Transverse colon (tissue), 4 donors: ENCODE measurements at regions not wholly inside any gene's neighbourhood (a gene's known extent, or its start where the extent isn't known, plus 50 kb on each side); places are given as distances from the start of the nearest gene placed in this dataset.

Experiments
- DNase-seq: peaks from one replicate; pipeline ENCODE4 v3.0.0-alpha.2; 2019
- H3K27ac ChIP-seq, 4 donors: fragments of 200-600 bp; sonication (generic); 2 replicates each; pipeline ENCODE4 v1.5.1; 2016 to 2018; ENCODE audit warnings: inconsistent platforms in 4 of 4
- H3K27me3 ChIP-seq: fragments of 200-600 bp; sonication (generic); 2 replicates; pipeline ENCODE4 v1.5.1; 2017; ENCODE audit warnings: inconsistent platforms
- H3K36me3 ChIP-seq, 4 donors: fragments of 200-600 bp; sonication (generic); 2 replicates each; pipeline ENCODE4 v1.5.1; 2017 to 2019; ENCODE audit warnings: inconsistent platforms in 4 of 4
- H3K4me1 ChIP-seq, 4 donors: fragments of 200-600 bp; sonication (generic); 2 replicates each; pipeline ENCODE4 v1.5.1; 2017 to 2020; ENCODE audit warnings: inconsistent platforms in 4 of 4
- H3K4me3 ChIP-seq, 4 donors: fragments of 200-600 bp; sonication (generic); 1 replicate in 1 of 4; 2 replicates in 3 of 4; pipeline versions ENCODE4 v1.5.1 to v1.6.1; 2017 to 2019; ENCODE audit warnings: inconsistent platforms in 4 of 4
- H3K9me3 ChIP-seq, 2 donors: fragments of 200-600 bp; sonication (generic); 2 replicates each; pipeline ENCODE4 v1.5.1; 2017 to 2019; ENCODE audit warnings: inconsistent platforms in 2 of 2
- CTCF ChIP-seq, 5 experiments: fragments of 200-600 bp in 3 of 5; fragments of 450-650 bp in 2 of 5; sonication (generic) in 3 of 5; IDR thresholded peaks; 1 replicate in 2 of 5; 2 replicates in 3 of 5; pipeline ENCODE4 v1.5.1; 2016 to 2017; ENCODE audit warnings: antibody characterized with exemption in 5 of 5, inconsistent platforms in 3 of 5, mild to moderate bottlenecking in 2 of 5, moderate library complexity in 1 of 5
- EP300 ChIP-seq: sonication (generic); formaldehyde crosslinking; IDR thresholded peaks from one replicate; pipeline ENCODE4 v1.6.1; 2017; ENCODE audit warnings: antibody characterized with exemption, low read depth
- POLR2A ChIP-seq: fragments of 450-650 bp; IDR thresholded peaks from one replicate; pipeline ENCODE4 v1.6.1; 2016; ENCODE audit warnings: antibody characterized with exemption, mild to moderate bottlenecking, moderate library complexity
- POLR2AphosphoS5 ChIP-seq, 3 donors: sonication (generic); formaldehyde crosslinking; IDR thresholded peaks; one replicate each; pipeline ENCODE4 v1.6.1; 2016; ENCODE audit warnings: antibody characterized with exemption in 3 of 3
- WGBS, 2 donors: methylation state at CpG; one replicate each; pipeline ENCODE4 v1.1.5; 2018; ENCODE audit warnings: low coverage in 1 of 2; 5-methylcytosine and 5-hydroxymethylcytosine counted together
- in situ Hi-C, 4 donors: fragments of 200-750 bp; cut with MboI; loops; one replicate each; pipeline versions ENCODE4 v1.15.0 to v1.15.1; 2017; ENCODE audit warnings: low sequenced_read_pairs in 3 of 4, low pct_ligation_motif_present in 1 of 4, low pct_unique_long_range_greater_than_20kb in 1 of 4
- intact Hi-C: fragments of 100-400 bp; cut with DNase I; formaldehyde crosslinking; loops from one replicate; pipeline ENCODE4 v1.15.1; 2023; ENCODE audit warnings: low total_unique reads

- Histone ChIP-seq H3K27ac (no peak overlapping the region), H3K36me3 (no peaks in the 10 kb centered on the region), H3K27me3 (no peaks in the 10 kb centered on the region), H3K9me3 (no peaks in the 10 kb centered on the region), H3K4me3 (no peak overlapping the region), H3K4me1 (no peaks in the 10 kb centered on the region)
- in situ Hi-C loops (no loop called here), intact Hi-C loops (no loop called here)
- DNase-seq = no peak
- TF ChIP-seq EP300 (no peak), POLR2A (no peak), POLR2AphosphoS5 (IDR thresholded peaks at IDR 0.05) (no peak), CTCF (IDR thresholded peaks at IDR 0.05) (no peak)
Observed at GRCh38 chr13:80584306-80584705, 243.4 kb upstream of the SPRY2 start.

- no peaks in the 10 kb centered on the region for H3K27me3 ChIP-seq
- 92% methylated on average over 10 of the region's 10 CpGs; no CpG with 5 or more reads in 1 of the 2 donors for WGBS, 2 donors
- no peaks in the 10 kb centered on the region for H3K9me3 ChIP-seq
- in situ Hi-C loops (no loop called here), intact Hi-C loops (no loop called here)
- no peaks in the 10 kb centered on the region for H3K36me3 ChIP-seq
- TF ChIP-seq CTCF (IDR thresholded peaks at IDR 0.05) = no peak
- no peak for TF ChIP-seq EP300
- TF ChIP-seq POLR2AphosphoS5 (IDR thresholded peaks at IDR 0.05) = no peak
- no peak for TF ChIP-seq POLR2A
- H3K4me1 ChIP-seq = peaks cover 0 to 10% (median 4%) of the 10 kb centered on the region in 4 donors
- H3K27ac ChIP-seq = no peak overlapping the region
- no peak overlapping the region for H3K4me3 ChIP-seq
- DNase-seq = no peak
Observed at GRCh38 chr13:80577926-80578670, 237.2 kb upstream of the SPRY2 start.

GRCh38 chr13:80577285-80577684 lies 236.4 kb upstream of the SPRY2 start:
- in situ Hi-C loops (no loop called here), intact Hi-C loops (no loop called here)
- Histone ChIP-seq H3K4me3 (no peak overlapping the region), H3K9me3 (no peaks in the 10 kb centered on the region), H3K4me1 (peaks cover 0 to 10% (median 4%) of the 10 kb centered on the region in 4 donors), H3K36me3 (no peaks in the 10 kb centered on the region), H3K27ac (no peak overlapping the region), H3K27me3 (no peaks in the 10 kb centered on the region)
- no peak for TF ChIP-seq CTCF (IDR thresholded peaks at IDR 0.05)
- no peak for TF ChIP-seq POLR2AphosphoS5 (IDR thresholded peaks at IDR 0.05)
- TF ChIP-seq EP300 = no peak
- no peak for TF ChIP-seq POLR2A
- DNase-seq = no peak
- WGBS, 2 donors = 65 to 72% methylated on average over 4 to 5 of the region's 5 CpGs

GRCh38 chr13:80574113-80574850 lies 233.4 kb upstream of the SPRY2 start:
- no peak overlapping the region for H3K27ac ChIP-seq

More at GRCh38 chr13:80574113-80574850, 233.4 kb upstream of the SPRY2 start:
- in situ Hi-C loops = no loop called here
- intact Hi-C loops = no loop called here
- no peak for DNase-seq
- H3K4me3 ChIP-seq = no peak overlapping the region
- no peaks in the 10 kb centered on the region for H3K9me3 ChIP-seq
- WGBS, 2 donors = 34 to 37% methylated on average over 6 of the region's 6 CpGs
- no peaks in the 10 kb centered on the region for H3K27me3 ChIP-seq
- TF ChIP-seq CTCF (IDR thresholded peaks at IDR 0.05) (no peak), EP300 (no peak), POLR2AphosphoS5 (IDR thresholded peaks at IDR 0.05) (no peak), POLR2A (no peak)
- H3K4me1 ChIP-seq = peaks cover 0 to 10% (median 4%) of the 10 kb centered on the region in 4 donors
- H3K36me3 ChIP-seq = no peaks in the 10 kb centered on the region
